ENCODE measurements at regions not wholly inside any gene's neighbourhood (a gene's known extent, or its start where the extent isn't known, plus 50 kb on each side); places are given as distances from the start of the nearest gene placed in this dataset.

DNA sequence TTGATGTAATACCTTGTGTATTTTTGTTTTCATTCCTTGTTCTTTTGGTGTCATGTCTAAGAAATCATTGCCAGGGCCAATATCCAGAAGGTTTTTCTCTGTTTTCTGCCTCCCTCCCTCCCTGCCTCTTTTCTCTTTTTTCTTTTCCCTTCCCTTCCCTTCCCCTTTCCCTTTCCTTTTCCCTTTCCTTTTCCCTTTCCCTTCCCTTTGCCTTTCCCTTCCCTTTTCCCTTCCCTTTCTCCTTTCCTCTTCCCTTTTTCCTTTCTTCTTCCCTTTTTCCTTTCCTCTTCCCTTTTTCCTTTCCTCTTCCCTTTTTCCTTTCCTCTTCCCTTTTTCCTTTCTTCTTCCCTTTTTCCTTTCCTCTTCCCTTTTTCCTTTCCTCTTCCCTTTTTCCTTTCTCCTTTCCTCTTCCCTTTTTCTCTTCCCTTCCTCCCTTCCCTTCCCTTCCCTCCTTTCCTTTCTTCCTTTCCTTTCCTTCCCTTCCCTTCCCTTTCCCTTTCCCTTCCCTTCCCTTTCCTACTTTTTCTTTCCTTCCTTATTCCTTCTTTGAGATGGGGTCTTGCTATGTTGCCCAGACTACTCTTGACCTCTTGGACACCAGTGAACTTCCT is 646.1 kb downstream of the RAPGEF2 start:
- DNase-seq: no peak

DNA sequence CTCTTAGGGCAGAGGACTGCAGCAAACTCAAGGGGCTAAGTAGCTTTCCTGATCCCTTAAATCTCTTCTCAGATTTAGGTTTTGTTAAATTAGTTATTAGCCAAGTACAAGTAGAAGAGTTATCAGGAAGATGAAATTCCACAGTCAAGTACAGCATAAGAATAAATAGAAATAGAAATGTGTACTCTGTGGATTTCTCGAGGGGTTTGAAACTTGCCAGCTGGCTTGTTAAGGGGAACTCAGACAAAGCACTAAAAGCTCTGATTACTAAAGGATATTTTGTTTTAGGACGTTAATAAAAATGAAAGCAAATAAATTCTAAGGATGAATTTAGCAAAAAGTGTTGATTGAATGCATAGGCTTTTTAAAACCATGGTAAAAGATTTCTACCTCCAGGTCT is 654.6 kb downstream of the RAPGEF2 start:
- no peak for DNase-seq

DNA sequence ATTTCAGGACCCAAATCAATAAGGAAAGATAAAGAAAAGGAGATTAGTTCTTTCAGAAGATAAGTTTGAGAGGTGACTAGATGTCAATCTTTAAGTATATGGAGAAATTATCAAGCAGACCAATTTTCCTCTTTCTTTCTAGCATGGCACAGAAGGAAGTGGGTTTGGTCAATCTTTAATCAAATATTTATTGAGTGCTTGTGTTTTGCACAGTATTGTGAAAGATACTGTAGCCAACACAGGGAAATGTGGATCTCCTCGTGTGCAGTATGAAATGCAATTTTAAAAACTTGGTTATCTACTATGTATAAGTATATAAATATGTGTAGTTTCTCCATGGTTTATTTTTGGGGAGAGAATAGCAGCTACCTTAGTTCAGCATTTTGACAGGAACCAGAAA is 655.2 kb downstream of the RAPGEF2 start:
- DNase-seq: no peak

DNA sequence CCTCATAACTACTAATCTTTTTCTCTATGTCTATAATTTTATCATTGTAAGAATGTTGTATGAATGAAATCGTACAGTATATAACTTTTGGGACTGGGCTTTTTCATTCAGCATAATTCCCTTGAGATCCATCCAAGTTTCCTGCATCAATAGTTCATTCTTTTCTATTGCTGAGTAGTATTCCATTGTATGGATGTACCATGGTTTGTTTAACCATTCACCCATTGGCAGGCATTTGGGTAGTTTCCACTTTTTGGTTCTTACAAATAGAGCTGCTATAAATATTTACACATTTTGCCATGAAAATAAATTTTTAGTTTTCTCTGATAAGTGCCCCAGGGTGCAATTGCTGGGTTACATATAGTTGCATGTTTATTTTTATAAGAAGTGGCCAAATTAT is 659.8 kb downstream of the RAPGEF2 start:
- no peak for DNase-seq

DNA sequence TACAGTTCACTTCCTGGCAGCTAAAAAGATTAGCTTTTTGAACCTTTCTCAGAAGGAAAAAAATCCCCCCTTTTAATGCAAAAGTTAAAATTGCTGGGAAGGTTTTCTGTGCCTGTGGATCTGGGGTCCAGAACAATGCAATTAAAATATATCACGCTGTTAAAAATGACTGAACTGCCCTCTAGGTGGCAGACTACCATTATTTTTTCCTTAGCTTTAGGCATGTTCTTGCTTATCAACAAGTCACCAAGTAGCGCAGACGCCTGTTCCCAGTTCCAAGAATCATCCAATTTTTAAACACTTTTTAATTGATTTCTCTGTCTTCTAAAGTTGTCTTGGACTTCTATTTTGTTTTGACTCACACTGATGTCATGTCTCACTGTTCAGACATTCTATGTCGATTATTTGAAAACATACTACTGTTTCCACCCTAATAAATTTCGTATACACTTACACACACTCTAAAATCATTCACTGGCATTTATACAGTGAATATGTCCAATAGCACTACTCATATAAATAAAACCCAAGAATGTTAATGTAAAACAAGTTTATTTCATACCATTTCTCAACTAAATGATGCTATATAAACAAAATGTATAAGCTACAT is 661.6 kb downstream of the RAPGEF2 start:
- peak; percentile 51 for DNase-seq

DNA sequence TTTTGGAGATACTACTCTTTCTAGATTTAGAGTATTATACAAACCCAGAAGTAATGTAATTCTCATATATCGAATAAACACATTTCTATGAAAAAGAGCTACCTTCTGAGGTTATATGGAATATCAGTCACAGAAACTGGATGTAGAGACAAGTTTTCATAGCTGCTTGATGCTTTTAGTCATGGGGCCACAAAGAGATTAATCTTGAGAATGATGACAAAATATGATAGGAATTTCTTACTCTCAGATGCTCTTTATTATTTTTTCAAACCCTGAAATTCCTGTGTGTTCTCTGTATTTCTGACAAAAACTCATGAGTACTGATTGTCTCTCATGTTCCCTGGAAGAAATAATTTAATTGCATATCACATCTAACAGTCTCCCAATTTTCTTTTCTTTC is 662.5 kb downstream of the RAPGEF2 start:
- DNase-seq: no peak

DNA sequence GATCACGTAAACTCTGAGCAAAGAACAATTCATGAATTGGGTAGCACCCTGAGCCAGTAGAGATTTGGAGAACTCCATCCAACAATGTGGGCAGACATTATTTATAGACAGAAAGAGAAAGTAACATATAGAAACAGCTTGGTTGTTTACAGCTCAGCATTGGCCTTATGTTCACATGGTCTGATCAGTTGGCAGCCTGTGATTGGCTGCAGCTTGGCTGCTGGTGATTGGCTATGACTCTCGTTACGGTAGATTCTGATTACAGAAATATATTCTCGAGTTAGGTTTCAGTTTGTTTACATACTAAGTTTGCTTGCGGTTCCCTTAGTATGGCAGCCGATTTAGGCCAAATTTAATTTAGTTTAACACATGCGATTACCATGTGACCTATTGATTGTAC is 663.4 kb downstream of the RAPGEF2 start:
- DNase-seq: no peak

DNA sequence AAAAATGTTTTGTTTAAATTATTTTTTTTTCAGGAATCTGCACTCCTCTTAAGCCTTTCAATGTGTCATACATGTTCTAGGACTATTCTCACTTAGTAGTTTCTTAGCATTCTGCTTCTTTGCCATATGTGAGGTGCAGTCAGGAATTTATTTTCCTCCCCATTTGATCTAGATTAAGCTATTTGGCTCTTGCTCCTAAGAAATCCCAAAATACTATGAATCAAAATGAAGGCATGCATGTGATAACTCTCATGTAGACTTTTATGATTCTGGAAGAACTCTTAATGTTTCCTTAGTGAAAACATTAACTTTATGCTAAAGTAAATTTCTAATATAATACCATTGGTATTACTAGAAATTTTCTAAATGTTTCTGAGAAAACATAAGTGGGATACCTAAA is 664.5 kb downstream of the RAPGEF2 start:
- no peak for DNase-seq

DNA sequence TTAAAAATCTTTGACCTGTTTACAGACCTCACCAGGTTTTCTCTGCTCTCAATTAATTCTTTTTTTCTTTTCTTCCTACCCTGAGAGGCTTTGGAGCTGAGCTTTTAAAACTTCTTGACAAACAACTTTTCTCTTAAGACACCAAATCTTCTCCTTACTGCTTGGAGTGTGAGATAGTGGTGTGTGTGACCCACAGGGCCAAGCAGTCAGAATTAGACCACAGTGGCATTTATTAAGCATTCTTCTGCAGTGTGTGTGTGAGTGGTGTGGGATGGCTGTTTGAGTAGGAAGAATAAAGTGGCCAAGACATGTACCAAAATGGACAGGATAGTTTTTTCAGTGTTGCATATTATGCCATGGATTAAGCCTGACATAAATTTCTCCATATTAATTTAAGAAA is 665.1 kb downstream of the RAPGEF2 start:
- DNase-seq: no peak

DNA sequence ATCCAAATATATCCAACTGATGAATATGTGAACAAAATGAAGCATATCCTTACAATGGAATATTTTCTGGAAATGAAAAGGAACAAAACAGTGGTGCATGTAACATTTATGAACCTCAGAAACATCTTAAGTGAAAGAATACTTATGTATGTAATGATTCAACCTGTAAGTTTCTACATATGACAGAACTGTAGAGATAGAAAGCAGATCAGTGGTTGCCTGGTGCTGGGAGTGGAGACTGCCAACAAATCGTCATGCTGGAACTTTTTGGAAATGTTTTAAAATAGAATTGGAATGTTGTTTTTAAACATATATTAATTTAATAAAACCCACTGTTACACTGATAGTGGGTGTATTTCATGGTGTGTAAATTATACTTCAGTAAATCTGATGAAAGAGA is 667.5 kb downstream of the RAPGEF2 start:
- no peak for DNase-seq

DNA sequence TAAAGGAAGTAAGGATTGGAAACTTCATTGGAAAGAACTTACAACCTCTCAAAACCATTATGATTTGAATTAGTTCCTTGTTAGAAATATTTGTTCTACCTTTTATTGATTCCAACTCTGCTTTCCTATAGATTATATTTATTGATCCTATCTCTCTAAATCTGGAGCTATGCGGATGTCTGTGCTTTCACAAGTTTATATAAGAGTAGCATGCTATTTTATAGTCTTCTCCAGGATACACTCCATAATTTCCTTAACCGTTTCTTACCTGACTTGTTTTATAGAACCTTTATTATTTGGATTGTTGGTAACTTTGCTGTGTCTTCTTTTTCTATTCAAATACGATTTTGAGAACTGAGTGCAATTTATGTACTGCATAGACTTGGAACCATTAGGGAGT is 668.1 kb downstream of the RAPGEF2 start:
- no peak for DNase-seq

DNA sequence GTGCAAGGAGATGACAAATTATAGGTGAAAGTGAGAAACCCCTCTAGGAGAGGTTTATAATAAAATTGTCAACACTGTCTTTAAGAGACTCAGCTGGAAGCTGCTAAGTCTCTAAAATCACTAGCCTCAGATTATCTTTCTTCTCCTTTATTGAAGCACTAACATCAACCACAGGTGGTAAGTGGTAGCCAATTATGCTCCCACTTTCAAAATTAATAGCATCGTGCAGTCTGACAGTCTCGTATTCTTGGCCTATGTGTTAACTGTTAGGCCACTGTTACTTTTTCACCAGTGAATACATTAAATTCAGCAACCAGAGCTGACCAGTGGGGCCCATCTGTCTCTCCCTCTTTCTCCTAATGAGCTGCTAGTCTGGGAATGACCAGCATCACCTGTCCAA is 674.1 kb downstream of the RAPGEF2 start:
- DNase-seq: no peak

DNA sequence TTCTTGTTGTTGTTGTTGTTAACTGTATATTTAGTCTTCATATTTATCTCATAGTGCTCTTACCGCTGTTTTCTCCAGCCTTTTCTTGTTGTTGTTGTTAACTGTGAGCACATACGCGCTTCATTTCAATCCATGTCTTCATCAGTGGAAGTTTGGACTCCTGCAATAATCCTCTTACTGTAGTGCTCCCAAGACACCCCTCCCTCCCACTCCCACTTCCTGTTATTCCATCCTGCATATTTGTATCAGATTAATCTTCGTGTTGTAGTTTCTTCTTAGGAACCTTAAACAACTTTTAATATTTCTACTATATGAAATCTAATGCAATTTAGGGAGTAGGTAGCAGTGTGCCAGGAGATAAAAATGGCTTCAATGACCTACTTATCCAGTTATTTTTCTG is 674.8 kb downstream of the RAPGEF2 start:
- no peak for DNase-seq

DNA sequence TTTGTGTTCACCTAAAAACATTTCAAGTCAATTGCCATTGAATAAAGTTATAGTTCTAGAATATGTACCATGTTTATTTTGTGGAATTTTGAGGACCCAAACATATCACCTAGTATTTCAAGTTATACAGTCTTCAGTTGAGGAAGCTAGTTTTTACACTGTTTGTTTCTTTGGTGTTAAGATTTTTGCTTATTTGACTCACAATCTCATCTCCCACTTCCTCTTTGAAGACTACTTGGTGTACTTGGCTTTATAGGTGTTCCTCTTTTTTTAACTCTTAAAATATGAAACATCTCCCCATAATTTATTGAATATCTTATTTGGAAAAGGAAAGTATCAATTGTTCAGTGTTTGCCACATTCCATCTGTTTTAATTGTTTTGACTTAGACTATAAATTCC is 675.4 kb downstream of the RAPGEF2 start:
- DNase-seq: no peak

DNA sequence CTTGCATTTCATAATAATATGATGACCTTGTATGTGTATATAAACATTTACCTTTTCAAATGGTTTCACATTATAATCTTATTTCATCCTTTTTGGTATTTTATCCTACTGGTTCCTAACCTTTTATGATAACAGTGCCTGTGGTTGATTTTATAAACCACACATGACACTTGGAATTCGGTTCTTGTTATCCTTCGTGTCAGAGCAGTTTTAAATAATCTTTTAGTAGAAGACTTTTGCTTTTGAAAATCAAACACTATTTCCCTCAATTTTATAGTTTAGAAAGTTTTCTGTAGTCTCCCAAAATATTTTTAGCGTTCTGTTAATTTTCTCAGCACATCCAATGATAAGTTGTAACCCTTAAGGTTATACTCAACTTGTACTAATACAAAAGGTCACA is 676.8 kb downstream of the RAPGEF2 start:
- no peak for DNase-seq

DNA sequence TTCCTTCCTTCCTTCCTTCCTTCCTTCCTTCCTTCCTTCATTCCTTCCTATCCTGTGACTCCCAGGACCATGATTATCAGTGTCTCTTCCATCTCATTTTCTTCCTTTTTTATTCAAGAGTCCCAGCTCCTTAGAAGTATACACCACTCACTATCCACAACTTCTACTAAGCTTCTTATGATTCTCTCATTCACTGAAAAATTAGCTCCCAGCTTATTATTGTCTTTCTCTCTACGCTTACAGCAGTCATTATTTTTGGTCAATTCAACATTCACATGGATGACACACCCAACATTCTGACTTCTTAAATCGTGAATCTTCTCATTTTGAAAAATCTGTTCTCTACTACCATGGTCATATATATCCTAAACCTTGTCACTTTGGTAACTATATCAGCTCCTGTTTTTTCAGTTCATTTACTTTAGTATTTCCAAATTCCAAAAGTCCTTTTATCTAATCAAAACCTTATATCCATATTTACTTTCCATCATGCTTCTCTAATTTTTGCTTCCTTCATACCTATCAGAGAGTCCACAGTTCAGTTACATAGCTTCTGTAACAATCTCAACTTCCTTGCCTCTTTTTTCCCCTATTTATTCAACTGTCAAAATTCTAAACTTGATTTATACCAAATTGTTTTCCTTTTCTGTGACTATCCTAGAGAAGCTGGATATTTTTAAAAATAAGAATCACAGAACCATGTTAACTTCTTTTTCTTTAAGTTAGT is 677.5 kb downstream of the RAPGEF2 start:
- DNase-seq: no peak

DNA sequence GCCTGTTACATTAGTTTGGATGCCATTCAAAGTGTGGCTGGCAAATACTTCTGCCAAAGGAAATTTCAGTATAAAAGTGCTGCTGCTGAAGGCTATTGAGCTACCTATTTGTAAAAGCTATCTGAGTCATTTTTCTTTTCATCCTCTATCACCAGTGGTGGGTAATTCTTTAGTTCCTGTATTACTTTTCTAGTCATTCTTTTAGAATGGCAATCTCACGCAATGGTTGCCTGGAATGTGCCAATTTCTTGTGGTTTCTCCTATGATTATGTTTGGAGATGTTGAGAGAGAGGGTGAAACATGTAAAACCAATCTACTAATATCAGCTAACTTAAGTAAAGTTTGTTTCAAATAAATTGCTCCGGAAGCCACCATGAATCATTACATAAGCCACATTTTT is 685.0 kb downstream of the RAPGEF2 start:
- no peak for DNase-seq

DNA sequence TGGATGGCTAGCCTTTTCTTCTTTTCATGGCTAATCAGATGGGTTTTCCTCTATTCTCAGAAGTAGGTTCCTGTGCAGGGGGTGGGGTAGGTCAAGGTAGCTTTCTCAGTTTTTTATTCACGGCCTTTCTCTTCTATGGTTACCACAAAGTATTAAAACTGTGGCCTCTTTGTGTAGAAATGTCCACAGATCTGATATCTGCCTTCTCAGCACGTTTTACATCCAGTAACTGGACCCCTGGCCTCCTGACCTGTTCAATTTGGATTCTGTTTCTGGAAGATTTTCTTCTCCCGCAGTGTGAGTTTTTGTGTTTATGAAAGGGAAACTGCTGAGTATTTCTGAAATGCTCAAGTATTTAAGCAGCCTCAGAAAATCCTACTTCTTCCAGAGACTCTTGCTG is 688.5 kb downstream of the RAPGEF2 start:
- DNase-seq: no peak

DNA sequence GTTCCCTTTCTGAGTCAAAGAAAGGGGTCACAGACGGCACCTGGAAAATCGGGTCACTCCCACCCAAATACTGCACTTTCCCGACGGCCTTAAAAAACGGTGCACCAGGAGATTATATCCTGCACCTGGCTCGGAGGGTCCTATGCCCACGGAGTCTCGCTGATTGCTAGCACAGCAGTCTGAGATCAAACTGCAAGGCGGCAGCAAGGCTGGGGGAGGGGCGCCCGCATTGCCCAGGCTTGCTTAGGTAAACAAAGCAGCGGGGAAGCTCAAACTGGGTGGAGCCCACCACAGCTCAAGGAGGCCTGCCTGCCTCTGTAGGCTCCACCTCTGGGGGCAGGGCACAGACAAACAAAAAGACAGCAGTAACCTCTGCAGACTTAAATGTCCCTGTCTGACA is 701.7 kb downstream of the RAPGEF2 start:
- peak; percentile 20 for DNase-seq

DNA sequence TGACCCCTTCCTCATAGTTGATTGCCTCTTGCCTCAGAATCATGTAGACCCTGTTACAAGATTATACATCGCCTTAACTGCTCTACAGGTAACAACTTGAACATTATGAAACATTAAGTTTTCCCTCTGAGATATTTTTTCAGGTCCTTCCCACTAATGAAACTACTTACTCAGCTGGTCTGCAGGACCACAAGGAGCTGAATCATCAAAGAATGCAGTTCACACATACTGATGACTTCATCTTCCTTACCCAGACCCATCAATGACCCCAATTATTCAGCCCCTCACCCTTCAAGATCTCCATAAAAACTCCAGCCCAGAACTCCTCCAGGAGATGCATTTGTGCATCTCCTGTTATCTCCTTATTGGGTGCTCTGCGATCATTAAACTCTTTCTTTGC is 720.9 kb downstream of the RAPGEF2 start:
- no peak for DNase-seq

DNA sequence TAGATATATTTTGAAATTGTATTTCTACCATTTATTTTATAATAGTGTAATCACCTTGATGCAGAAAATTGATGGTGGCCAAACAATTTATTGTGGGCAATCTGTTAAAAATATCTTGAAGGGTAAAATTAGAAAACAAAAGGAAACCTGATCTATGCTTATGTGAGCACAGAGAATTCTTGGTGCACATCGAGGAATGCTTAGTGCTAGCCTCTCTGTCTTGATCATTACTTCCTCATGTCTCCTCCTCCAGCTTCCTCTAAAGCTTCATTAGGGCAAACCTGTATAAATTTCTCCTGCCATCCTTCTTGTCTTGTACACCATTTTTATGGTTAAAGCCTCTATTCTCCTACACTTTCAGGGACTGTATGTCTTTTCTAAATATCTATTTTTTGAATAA is 725.8 kb downstream of the RAPGEF2 start:
- peak; percentile 19 for DNase-seq

DNA sequence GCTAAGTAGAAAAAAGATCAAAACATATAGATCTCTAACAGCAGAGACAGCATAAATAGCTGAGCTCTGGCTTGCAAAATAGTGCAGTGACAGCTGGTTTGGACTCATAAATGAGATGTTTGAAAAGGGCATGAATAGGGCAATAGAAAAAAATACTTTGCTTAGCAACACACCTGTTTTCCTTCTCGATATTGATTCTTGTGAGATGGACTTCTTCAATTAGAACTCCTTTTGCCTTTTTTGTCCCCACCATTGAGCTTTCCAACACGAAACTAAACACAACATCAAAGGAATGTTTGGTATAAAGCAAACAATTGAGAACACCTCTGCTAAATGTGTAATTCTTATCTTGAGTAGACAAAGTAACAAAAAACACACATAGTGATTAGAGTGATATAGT is 726.3 kb downstream of the RAPGEF2 start:
- DNase-seq: peak; percentile 56

DNA sequence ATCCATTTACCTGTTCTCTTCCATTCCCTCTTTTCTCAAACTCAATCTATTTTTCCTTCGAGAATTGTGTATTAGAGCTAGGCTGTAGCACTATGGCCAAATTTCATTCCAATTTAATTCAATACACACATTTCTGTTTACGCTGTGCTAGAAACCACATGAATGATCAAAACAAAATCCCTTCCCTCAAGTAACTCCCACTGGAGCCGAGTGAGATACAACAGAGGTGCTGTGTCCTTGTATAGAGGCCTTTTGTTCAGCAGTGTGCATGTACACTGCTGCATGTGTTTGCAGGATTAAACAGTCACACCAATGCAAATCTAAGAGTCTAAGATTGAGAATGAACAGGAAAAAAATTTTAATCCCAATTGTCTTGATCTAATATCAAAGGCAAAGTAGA is 734.2 kb downstream of the RAPGEF2 start:
- DNase-seq: no peak

DNA sequence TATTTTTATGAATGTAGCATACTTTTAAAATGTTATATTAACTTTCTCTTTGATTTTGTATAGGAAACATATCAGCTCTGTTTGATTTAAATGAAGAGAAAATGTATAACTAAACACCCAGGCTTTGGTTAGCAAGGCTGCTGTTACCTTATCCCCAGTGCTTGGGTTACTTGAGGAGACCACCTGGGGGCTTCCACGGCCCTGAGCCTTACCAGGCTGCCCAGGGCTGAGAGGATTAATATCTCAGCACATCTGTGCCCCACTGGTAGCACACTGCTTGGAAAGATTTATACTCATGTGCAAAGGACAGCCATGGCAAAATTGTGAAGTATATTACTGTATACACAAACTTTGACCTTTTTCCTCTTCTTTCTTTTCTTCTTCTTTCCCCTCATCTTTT is 752.9 kb downstream of the RAPGEF2 start:
- DNase-seq: peak; percentile 33

DNA sequence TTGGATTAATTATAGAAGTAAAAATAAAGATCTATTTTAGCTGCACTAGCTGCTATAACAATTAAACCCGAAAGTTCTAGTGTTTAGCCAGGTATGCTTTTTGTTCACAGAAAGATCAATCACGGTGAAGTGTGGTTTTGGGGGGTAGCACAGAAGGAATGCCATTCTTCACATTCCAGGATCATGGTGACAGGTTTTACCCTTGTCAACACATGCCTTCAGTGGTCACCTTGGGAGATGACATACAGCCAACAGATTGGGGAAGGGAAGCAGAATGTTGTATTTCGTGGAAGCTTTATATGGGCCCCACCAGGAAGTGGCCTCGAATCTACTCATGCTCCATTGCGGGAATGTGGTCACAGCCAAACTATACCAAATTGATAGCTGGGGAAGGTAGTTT is 753.6 kb downstream of the RAPGEF2 start:
- DNase-seq: no peak

All from NCI-H2171 treated with DMSO at 0.1 percent for 48 hours (cell line).